GM23338 (cell line): ENCODE measurements at regions not wholly inside any gene's neighbourhood (a gene's known extent, or its start where the extent isn't known, plus 50 kb on each side); places are given as distances from the start of the nearest gene placed in this dataset.

ENCODE experiments used
- ATAC-seq: fragments of 200-7000 bp; cut with Tn5 transposase; 3 replicates; pipeline ENCODE4 v1.9.1; 2020
- DNase-seq: peaks from one replicate; pipeline ENCODE4 v3.0.0-alpha.2; 2015; ENCODE audit warnings: low spot score
- H2AFZ ChIP-seq: fragments of 200-600 bp; sonication (generic); 2 replicates; pipeline ENCODE4 v1.8.0; 2016; ENCODE audit warnings: antibody characterized with exemption, mild to moderate bottlenecking, moderate library complexity
- H3F3A ChIP-seq: fragments of 200-600 bp; sonication (generic); replicated peaks from 2 replicates; pipeline ENCODE4 v1.8.0; 2017; ENCODE audit warnings: antibody characterized with exemption, mixed run types, low read depth
- H3K27ac ChIP-seq: fragments of 200-600 bp; sonication (generic); 2 replicates; pipeline ENCODE4 v1.6.1; 2016; ENCODE audit warnings: low read depth
- H3K27me3 ChIP-seq: fragments of 200-600 bp; sonication (generic); 2 replicates; pipeline ENCODE4 v1.8.0; 2016; ENCODE audit warnings: mild to moderate bottlenecking, mixed run types, moderate library complexity; ENCODE audit not compliant: insufficient read depth
- H3K36me3 ChIP-seq: fragments of 200-600 bp; sonication (generic); 2 replicates; pipeline ENCODE4 v1.8.0; 2016; ENCODE audit warnings: mild to moderate bottlenecking; ENCODE audit not compliant: insufficient read depth
- H3K4me1 ChIP-seq: fragments of 200-600 bp; sonication (generic); 2 replicates; pipeline ENCODE4 v1.8.0; 2016; ENCODE audit warnings: mild to moderate bottlenecking, moderate library complexity; ENCODE audit not compliant: insufficient read depth
- H3K4me2 ChIP-seq: fragments of 200-600 bp; sonication (generic); 2 replicates; pipeline ENCODE4 v1.7.1; 2017; ENCODE audit warnings: mixed run types
- H3K4me3 ChIP-seq: fragments of 200-600 bp; sonication (generic); 2 replicates; pipeline ENCODE4 v1.6.1; 2016; ENCODE audit warnings: mixed run types
- H3K79me2 ChIP-seq: fragments of 200-600 bp; sonication (generic); replicated peaks from 2 replicates; pipeline ENCODE4 v1.8.0; 2017; ENCODE audit warnings: mild to moderate bottlenecking; ENCODE audit not compliant: insufficient read depth
- H3K9me2 ChIP-seq: fragments of 200-600 bp; sonication (generic); 2 replicates; pipeline ENCODE4 v1.8.0; 2017; ENCODE audit not compliant: insufficient read depth
- H4K20me1 ChIP-seq: fragments of 200-600 bp; sonication (generic); replicated peaks from 2 replicates; pipeline ENCODE4 v1.8.0; 2017; ENCODE audit warnings: mild to moderate bottlenecking; ENCODE audit not compliant: insufficient read depth
- H3K27ac Mint-ChIP-seq: 2 replicates; pipeline ENCODE4 v1.8.0; 2020; ENCODE audit warnings: inconsistent platforms, mild to moderate bottlenecking, moderate library complexity, mixed read lengths
- H3K27me3 Mint-ChIP-seq: 3 replicates; pipeline ENCODE4 v1.8.0; 2022; ENCODE audit warnings: low read depth, mild to moderate bottlenecking, moderate library complexity, mixed read lengths, inconsistent platforms; ENCODE audit not compliant: insufficient read depth, poor library complexity
- H3K36me3 Mint-ChIP-seq: 3 replicates; pipeline ENCODE4 v1.8.0; 2021; ENCODE audit warnings: low read depth, mild to moderate bottlenecking, inconsistent platforms, moderate library complexity, mixed read lengths
- H3K4me1 Mint-ChIP-seq: 3 replicates; pipeline ENCODE4 v1.8.0; 2020; ENCODE audit warnings: mild to moderate bottlenecking, inconsistent platforms, mixed read lengths
- H3K4me3 Mint-ChIP-seq: 3 replicates; pipeline ENCODE4 v1.8.0; 2021; ENCODE audit warnings: moderate library complexity, mild to moderate bottlenecking, inconsistent platforms, mixed read lengths
- H3K9me3 Mint-ChIP-seq: 3 replicates; pipeline ENCODE4 v1.8.0; 2020; ENCODE audit warnings: moderate library complexity, mild to moderate bottlenecking, inconsistent platforms, mixed read lengths
- EZH2phosphoT487 ChIP-seq: fragments of 200-600 bp; sonication (generic); IDR thresholded peaks from one replicate; pipeline ENCODE4 v1.8.1; 2018; ENCODE audit warnings: antibody characterized with exemption; ENCODE audit not compliant: unreplicated experiment
- NANOG ChIP-seq: IDR thresholded peaks from 2 replicates; pipeline ENCODE4 v1.6.1; 2016; ENCODE audit warnings: antibody characterized with exemption, borderline replicate concordance
- POLR2AphosphoS5 ChIP-seq: IDR thresholded peaks from 2 replicates; pipeline ENCODE4 v1.6.1; 2016; ENCODE audit warnings: antibody characterized with exemption, low read depth
- TF ChIP-seq, protein P1 (sequence below): IDR thresholded peaks from 2 replicates; pipeline ENCODE4 v1.6.1; 2016; ENCODE audit warnings: antibody characterized with exemption
- TF ChIP-seq, protein P2 (sequence below): fragments of 250-450 bp; sonication (Bioruptor Pico); IDR thresholded peaks from 2 replicates; pipeline ENCODE4 v1.5.0; 2020; ENCODE audit warnings: mild to moderate bottlenecking, moderate library complexity
- TF ChIP-seq, protein P3 (sequence below): IDR thresholded peaks from one replicate; pipeline ENCODE4 v1.6.1; 2018; ENCODE audit warnings: antibody characterized with exemption; ENCODE audit not compliant: unreplicated experiment
- TF ChIP-seq, protein P4 (sequence below), 2 experiments: fragments of 200-600 bp in 1 of 2; sonication (generic) in 1 of 2; conservative IDR thresholded peaks; 2 replicates each; pipeline versions ENCODE4 v1.5.1 to v1.6.1; 2016 to 2017; ENCODE audit warnings: antibody characterized with exemption in 2 of 2, low read depth in 2 of 2, mild to moderate bottlenecking in 2 of 2, moderate library complexity in 1 of 2

DNA sequence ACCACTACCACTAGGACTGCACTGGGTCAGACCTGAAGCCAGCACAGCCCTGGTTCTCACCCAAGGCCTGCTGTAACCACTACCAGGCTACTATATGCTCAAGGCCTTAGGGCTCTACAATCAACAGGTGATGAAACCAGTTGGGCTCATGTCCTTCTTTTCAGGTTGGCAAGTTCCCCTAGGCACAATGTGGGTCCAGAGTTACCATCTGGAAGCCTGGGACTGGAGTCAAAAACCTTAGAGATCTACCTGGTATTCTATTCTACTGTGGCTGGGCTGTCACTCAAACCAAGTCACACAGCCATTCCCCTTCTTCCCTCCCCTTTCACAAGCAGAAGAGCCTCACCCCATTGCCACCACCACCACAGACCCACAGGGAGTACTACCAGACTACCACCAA lies 175.6 kb downstream of the RELL1 start:
- TF ChIP-seq, protein P1, sequence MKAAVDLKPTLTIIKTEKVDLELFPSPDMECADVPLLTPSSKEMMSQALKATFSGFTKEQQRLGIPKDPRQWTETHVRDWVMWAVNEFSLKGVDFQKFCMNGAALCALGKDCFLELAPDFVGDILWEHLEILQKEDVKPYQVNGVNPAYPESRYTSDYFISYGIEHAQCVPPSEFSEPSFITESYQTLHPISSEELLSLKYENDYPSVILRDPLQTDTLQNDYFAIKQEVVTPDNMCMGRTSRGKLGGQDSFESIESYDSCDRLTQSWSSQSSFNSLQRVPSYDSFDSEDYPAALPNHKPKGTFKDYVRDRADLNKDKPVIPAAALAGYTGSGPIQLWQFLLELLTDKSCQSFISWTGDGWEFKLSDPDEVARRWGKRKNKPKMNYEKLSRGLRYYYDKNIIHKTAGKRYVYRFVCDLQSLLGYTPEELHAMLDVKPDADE, result no peak
- no peaks in the 10 kb centered on the region for H3K79me2 ChIP-seq
- Mint-ChIP-seq H3K4me1 (peaks cover 4% of the 10 kb centered on the region; the same call in 1 of the 3 replicates), H3K9me3 (peaks cover 22% of the 10 kb centered on the region), H3K27ac (no peak overlapping the region), H3K4me3 (no peak overlapping the region), H3K27me3 (peaks cover 5% of the 10 kb centered on the region), H3K36me3 (peaks cover 16% of the 10 kb centered on the region)
- no peaks in the 10 kb centered on the region for H3K27me3 ChIP-seq
- H3K9me2 ChIP-seq, result no peaks in the 10 kb centered on the region; the same call in 1 of the 2 replicates
- no peaks in the 10 kb centered on the region for H3F3A ChIP-seq
- H3K27ac ChIP-seq, result no peak overlapping the region
- H4K20me1 ChIP-seq, result no peaks in the 10 kb centered on the region
- no peak overlapping the region for H3K4me3 ChIP-seq
- no peak overlapping the region for H3K4me2 ChIP-seq
- H2AFZ ChIP-seq, result no peak overlapping the region
- no peaks in the 10 kb centered on the region for H3K4me1 ChIP-seq
- ATAC-seq (no peak), DNase-seq (no peak)
- H3K36me3 ChIP-seq, result no peaks in the 10 kb centered on the region

DNA sequence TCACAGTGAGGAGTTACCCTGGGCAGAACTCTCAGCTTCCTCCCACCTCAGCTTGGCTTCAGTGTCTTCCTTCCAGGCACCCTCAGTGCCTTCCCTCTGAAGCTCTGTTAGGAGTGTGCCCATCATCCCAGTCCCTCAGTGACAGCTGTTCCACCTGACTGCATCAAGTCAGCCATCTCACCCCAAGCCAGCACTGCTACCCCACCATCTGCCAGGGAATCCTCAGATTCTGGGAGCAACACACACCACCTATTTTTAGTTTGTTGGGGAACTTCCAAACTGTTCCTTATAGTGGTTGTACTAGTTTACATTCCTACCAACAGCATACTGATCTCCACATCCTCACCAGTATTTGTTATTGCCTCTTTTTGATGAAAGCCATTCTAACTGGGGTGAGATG lies 182.9 kb downstream of the RELL1 start:
- H3K4me1 ChIP-seq, result no peaks in the 10 kb centered on the region
- H3K4me2 ChIP-seq, result no peak overlapping the region
- H3F3A ChIP-seq, result no peaks in the 10 kb centered on the region
- no peak overlapping the region for H2AFZ ChIP-seq
- H3K4me3 ChIP-seq, result no peak overlapping the region
- no peaks in the 10 kb centered on the region for H3K27me3 ChIP-seq
- Mint-ChIP-seq H3K36me3 (no peaks in the 10 kb centered on the region), H3K4me1 (no peaks in the 10 kb centered on the region), H3K4me3 (no peak overlapping the region), H3K9me3 (peaks cover under 1% of the 10 kb centered on the region; the same call in 1 of the 3 replicates), H3K27me3 (peaks cover 2% of the 10 kb centered on the region), H3K27ac (no peak overlapping the region)
- DNase-seq (no peak), ATAC-seq (no peak)
- no peak overlapping the region for H3K27ac ChIP-seq
- no peaks in the 10 kb centered on the region for H3K36me3 ChIP-seq
- H3K79me2 ChIP-seq, result no peaks in the 10 kb centered on the region
- H3K9me2 ChIP-seq, result no peaks in the 10 kb centered on the region; the same call in 1 of the 2 replicates
- no peaks in the 10 kb centered on the region for H4K20me1 ChIP-seq
- TF ChIP-seq, protein P2, sequence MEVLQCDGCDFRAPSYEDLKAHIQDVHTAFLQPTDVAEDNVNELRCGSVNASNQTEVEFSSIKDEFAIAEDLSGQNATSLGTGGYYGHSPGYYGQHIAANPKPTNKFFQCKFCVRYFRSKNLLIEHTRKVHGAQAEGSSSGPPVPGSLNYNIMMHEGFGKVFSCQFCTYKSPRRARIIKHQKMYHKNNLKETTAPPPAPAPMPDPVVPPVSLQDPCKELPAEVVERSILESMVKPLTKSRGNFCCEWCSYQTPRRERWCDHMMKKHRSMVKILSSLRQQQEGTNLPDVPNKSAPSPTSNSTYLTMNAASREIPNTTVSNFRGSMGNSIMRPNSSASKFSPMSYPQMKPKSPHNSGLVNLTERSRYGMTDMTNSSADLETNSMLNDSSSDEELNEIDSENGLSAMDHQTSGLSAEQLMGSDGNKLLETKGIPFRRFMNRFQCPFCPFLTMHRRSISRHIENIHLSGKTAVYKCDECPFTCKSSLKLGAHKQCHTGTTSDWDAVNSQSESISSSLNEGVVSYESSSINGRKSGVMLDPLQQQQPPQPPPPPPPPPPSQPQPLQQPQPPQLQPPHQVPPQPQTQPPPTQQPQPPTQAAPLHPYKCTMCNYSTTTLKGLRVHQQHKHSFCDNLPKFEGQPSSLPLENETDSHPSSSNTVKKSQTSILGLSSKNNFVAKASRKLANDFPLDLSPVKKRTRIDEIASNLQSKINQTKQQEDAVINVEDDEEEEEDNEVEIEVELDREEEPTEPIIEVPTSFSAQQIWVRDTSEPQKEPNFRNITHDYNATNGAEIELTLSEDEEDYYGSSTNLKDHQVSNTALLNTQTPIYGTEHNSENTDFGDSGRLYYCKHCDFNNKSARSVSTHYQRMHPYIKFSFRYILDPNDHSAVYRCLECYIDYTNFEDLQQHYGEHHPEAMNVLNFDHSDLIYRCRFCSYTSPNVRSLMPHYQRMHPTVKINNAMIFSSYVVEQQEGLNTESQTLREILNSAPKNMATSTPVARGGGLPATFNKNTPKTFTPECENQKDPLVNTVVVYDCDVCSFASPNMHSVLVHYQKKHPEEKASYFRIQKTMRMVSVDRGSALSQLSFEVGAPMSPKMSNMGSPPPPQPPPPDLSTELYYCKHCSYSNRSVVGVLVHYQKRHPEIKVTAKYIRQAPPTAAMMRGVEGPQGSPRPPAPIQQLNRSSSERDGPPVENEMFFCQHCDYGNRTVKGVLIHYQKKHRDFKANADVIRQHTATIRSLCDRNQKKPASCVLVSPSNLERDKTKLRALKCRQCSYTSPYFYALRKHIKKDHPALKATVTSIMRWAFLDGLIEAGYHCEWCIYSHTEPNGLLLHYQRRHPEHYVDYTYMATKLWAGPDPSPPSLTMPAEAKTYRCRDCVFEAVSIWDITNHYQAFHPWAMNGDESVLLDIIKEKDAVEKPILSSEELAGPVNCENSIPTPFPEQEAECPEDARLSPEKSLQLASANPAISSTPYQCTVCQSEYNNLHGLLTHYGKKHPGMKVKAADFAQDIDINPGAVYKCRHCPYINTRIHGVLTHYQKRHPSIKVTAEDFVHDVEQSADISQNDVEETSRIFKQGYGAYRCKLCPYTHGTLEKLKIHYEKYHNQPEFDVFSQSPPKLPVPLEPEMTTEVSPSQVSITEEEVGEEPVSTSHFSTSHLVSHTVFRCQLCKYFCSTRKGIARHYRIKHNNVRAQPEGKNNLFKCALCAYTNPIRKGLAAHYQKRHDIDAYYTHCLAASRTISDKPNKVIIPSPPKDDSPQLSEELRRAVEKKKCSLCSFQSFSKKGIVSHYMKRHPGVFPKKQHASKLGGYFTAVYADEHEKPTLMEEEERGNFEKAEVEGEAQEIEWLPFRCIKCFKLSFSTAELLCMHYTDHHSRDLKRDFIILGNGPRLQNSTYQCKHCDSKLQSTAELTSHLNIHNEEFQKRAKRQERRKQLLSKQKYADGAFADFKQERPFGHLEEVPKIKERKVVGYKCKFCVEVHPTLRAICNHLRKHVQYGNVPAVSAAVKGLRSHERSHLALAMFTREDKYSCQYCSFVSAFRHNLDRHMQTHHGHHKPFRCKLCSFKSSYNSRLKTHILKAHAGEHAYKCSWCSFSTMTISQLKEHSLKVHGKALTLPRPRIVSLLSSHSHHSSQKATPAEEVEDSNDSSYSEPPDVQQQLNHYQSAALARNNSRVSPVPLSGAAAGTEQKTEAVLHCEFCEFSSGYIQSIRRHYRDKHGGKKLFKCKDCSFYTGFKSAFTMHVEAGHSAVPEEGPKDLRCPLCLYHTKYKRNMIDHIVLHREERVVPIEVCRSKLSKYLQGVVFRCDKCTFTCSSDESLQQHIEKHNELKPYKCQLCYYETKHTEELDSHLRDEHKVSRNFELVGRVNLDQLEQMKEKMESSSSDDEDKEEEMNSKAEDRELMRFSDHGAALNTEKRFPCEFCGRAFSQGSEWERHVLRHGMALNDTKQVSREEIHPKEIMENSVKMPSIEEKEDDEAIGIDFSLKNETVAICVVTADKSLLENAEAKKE (CRISPR knock-in tag), result no peak
- TF ChIP-seq NANOG (no peak), POLR2AphosphoS5 (no peak), EZH2phosphoT487 (no peak)
- TF ChIP-seq, protein P1, result no peak
- TF ChIP-seq, protein P3, sequence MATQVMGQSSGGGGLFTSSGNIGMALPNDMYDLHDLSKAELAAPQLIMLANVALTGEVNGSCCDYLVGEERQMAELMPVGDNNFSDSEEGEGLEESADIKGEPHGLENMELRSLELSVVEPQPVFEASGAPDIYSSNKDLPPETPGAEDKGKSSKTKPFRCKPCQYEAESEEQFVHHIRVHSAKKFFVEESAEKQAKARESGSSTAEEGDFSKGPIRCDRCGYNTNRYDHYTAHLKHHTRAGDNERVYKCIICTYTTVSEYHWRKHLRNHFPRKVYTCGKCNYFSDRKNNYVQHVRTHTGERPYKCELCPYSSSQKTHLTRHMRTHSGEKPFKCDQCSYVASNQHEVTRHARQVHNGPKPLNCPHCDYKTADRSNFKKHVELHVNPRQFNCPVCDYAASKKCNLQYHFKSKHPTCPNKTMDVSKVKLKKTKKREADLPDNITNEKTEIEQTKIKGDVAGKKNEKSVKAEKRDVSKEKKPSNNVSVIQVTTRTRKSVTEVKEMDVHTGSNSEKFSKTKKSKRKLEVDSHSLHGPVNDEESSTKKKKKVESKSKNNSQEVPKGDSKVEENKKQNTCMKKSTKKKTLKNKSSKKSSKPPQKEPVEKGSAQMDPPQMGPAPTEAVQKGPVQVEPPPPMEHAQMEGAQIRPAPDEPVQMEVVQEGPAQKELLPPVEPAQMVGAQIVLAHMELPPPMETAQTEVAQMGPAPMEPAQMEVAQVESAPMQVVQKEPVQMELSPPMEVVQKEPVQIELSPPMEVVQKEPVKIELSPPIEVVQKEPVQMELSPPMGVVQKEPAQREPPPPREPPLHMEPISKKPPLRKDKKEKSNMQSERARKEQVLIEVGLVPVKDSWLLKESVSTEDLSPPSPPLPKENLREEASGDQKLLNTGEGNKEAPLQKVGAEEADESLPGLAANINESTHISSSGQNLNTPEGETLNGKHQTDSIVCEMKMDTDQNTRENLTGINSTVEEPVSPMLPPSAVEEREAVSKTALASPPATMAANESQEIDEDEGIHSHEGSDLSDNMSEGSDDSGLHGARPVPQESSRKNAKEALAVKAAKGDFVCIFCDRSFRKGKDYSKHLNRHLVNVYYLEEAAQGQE, result no peak
- TF ChIP-seq, protein P4, sequence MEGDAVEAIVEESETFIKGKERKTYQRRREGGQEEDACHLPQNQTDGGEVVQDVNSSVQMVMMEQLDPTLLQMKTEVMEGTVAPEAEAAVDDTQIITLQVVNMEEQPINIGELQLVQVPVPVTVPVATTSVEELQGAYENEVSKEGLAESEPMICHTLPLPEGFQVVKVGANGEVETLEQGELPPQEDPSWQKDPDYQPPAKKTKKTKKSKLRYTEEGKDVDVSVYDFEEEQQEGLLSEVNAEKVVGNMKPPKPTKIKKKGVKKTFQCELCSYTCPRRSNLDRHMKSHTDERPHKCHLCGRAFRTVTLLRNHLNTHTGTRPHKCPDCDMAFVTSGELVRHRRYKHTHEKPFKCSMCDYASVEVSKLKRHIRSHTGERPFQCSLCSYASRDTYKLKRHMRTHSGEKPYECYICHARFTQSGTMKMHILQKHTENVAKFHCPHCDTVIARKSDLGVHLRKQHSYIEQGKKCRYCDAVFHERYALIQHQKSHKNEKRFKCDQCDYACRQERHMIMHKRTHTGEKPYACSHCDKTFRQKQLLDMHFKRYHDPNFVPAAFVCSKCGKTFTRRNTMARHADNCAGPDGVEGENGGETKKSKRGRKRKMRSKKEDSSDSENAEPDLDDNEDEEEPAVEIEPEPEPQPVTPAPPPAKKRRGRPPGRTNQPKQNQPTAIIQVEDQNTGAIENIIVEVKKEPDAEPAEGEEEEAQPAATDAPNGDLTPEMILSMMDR (conservative IDR thresholded peaks at IDR 0.05; ENCODE audit: low read depth in 2 of 2), result no peak
